ENCODE measurements at regions not wholly inside any gene's neighbourhood (a gene's known extent, or its start where the extent isn't known, plus 50 kb on each side); places are given as distances from the start of the nearest gene placed in this dataset.

- no peaks in the 10 kb centered on the region for H3K27me3 ChIP-seq (ENCODE audit: control insufficient read depth, insufficient read depth, low read length, poor library complexity, severe bottlenecking)
- no peak for DNase-seq
- no peaks in the 10 kb centered on the region for H3K9me3 ChIP-seq (ENCODE audit: control insufficient read depth, low read length)
- Mint-ChIP-seq H3K27me3 (ENCODE audit: insufficient read depth) (no peaks in the 10 kb centered on the region), H3K9me3 (no peaks in the 10 kb centered on the region), H3K36me3 (ENCODE audit: low read depth) (no peaks in the 10 kb centered on the region), H3K4me3 (no peak overlapping the region), H3K27ac (no peak overlapping the region), H3K4me1 (no peaks in the 10 kb centered on the region)
- no peak overlapping the region for H3K9ac ChIP-seq (ENCODE audit: extremely low read depth, low read length, poor library complexity, severe bottlenecking)
- no peak for TF ChIP-seq CTCF (conservative IDR thresholded peaks at IDR 0.05)
- no peak overlapping the region for H3K27ac ChIP-seq (ENCODE audit: low read depth, low read length)
- no peaks in the 10 kb centered on the region for H3K36me3 ChIP-seq (ENCODE audit: control insufficient read depth, insufficient read depth, low read length)
- H3K4me3 ChIP-seq (ENCODE audit: low read length) = no peak overlapping the region
- H3K4me1 ChIP-seq (ENCODE audit: control insufficient read depth, insufficient read depth, low read length) = no peaks in the 10 kb centered on the region
- WGBS, 2 experiments (ENCODE audit: insufficient coverage in 1 of 2, insufficient read length in 1 of 2) = 89% methylated on average over 3 of the region's 4 CpGs; no CpG with 5 or more reads in 1 of the 2 experiments
Measured at GRCh38 chr4:167606551-167606950, 372.3 kb upstream of the SPOCK3 start.

- no peak for TF ChIP-seq CTCF (conservative IDR thresholded peaks at IDR 0.05)
- no peaks in the 10 kb centered on the region for H3K27me3 ChIP-seq (ENCODE audit: control insufficient read depth, insufficient read depth, low read length, poor library complexity, severe bottlenecking)
- Mint-ChIP-seq H3K27me3 (ENCODE audit: insufficient read depth) (no peaks in the 10 kb centered on the region), H3K4me1 (no peaks in the 10 kb centered on the region), H3K4me3 (no peak overlapping the region), H3K27ac (no peak overlapping the region), H3K9me3 (peaks cover 5% of the 10 kb centered on the region), H3K36me3 (ENCODE audit: low read depth) (no peaks in the 10 kb centered on the region)
- H3K36me3 ChIP-seq (ENCODE audit: control insufficient read depth, insufficient read depth, low read length) = no peaks in the 10 kb centered on the region
- H3K4me1 ChIP-seq (ENCODE audit: control insufficient read depth, insufficient read depth, low read length) = no peaks in the 10 kb centered on the region
- 87 to 100% methylated on average over 2 of the region's 3 CpGs for WGBS, 2 experiments (ENCODE audit: insufficient coverage in 1 of 2, insufficient read length in 1 of 2)
- H3K4me3 ChIP-seq (ENCODE audit: low read length) = no peak overlapping the region
- no peak for DNase-seq
- no peak overlapping the region for H3K9ac ChIP-seq (ENCODE audit: extremely low read depth, low read length, poor library complexity, severe bottlenecking)
- no peak overlapping the region for H3K27ac ChIP-seq (ENCODE audit: low read depth, low read length)
- no peaks in the 10 kb centered on the region for H3K9me3 ChIP-seq (ENCODE audit: control insufficient read depth, low read length)
Measured at GRCh38 chr4:167613381-167613780, 379.1 kb upstream of the SPOCK3 start.

GRCh38 chr4:167614866-167615265 is 380.6 kb upstream of the SPOCK3 start:
- H3K9me3 Mint-ChIP-seq = peaks cover 8% of the 10 kb centered on the region
- no peak overlapping the region for H3K4me3 ChIP-seq (ENCODE audit: low read length)
- no peaks in the 10 kb centered on the region for H3K36me3 ChIP-seq (ENCODE audit: control insufficient read depth, insufficient read depth, low read length)
- no peak overlapping the region for H3K27ac ChIP-seq (ENCODE audit: low read depth, low read length)
- no peaks in the 10 kb centered on the region for H3K27me3 ChIP-seq (ENCODE audit: control insufficient read depth, insufficient read depth, low read length, poor library complexity, severe bottlenecking)
- H3K4me1 ChIP-seq (ENCODE audit: control insufficient read depth, insufficient read depth, low read length) = no peaks in the 10 kb centered on the region
- H3K4me1 Mint-ChIP-seq = no peaks in the 10 kb centered on the region
- no peaks in the 10 kb centered on the region for H3K9me3 ChIP-seq (ENCODE audit: control insufficient read depth, low read length)
- no peak for DNase-seq
- no peak overlapping the region for H3K4me3 Mint-ChIP-seq
- H3K36me3 Mint-ChIP-seq (ENCODE audit: low read depth) = no peaks in the 10 kb centered on the region
- H3K27ac Mint-ChIP-seq = no peak overlapping the region
- H3K9ac ChIP-seq (ENCODE audit: extremely low read depth, low read length, poor library complexity, severe bottlenecking) = no peak overlapping the region
- 60 to 100% methylated on average over 1 to 3 of the region's 3 CpGs for WGBS, 2 experiments (ENCODE audit: insufficient coverage in 1 of 2, insufficient read length in 1 of 2)
- H3K27me3 Mint-ChIP-seq (ENCODE audit: insufficient read depth) = no peaks in the 10 kb centered on the region
- TF ChIP-seq CTCF (conservative IDR thresholded peaks at IDR 0.05) = no peak

Data from endodermal cell (in vitro differentiated cells).